Glutamatergic neuron (in vitro differentiated cells): ENCODE measurements at regions not wholly inside any gene's neighbourhood (a gene's known extent, or its start where the extent isn't known, plus 50 kb on each side); places are given as distances from the start of the nearest gene placed in this dataset.

Source experiments
- DNase-seq: peaks from one replicate; pipeline ENCODE4 v3.0.0; 2022
- H3K27ac Mint-ChIP-seq: one replicate; pipeline ENCODE4 v1.8.0; 2020; ENCODE audit warnings: mild to moderate bottlenecking, mixed read lengths, inconsistent platforms; ENCODE audit not compliant: unreplicated experiment
- H3K27me3 Mint-ChIP-seq: one replicate; pipeline ENCODE4 v1.8.0; 2020; ENCODE audit warnings: mild to moderate bottlenecking, moderate library complexity, mixed read lengths, inconsistent platforms; ENCODE audit not compliant: unreplicated experiment
- H3K36me3 Mint-ChIP-seq: one replicate; pipeline ENCODE4 v1.8.0; 2020; ENCODE audit warnings: mild to moderate bottlenecking, mixed read lengths, inconsistent platforms; ENCODE audit not compliant: unreplicated experiment
- H3K4me1 Mint-ChIP-seq: one replicate; pipeline ENCODE4 v1.8.0; 2020; ENCODE audit warnings: mild to moderate bottlenecking, low read depth, mixed read lengths, inconsistent platforms; ENCODE audit not compliant: unreplicated experiment
- H3K4me3 Mint-ChIP-seq: one replicate; pipeline ENCODE4 v1.8.0; 2020; ENCODE audit warnings: mild to moderate bottlenecking, mixed read lengths, inconsistent platforms; ENCODE audit not compliant: unreplicated experiment
- H3K9me3 Mint-ChIP-seq: one replicate; pipeline ENCODE4 v1.8.0; 2020; ENCODE audit warnings: mild to moderate bottlenecking, moderate library complexity, mixed read lengths, inconsistent platforms; ENCODE audit not compliant: unreplicated experiment
- CTCF ChIP-seq: fragments of 200-600 bp; sonication (generic); IDR thresholded peaks from one replicate; pipeline ENCODE4 v1.5.0; 2021; ENCODE audit not compliant: partially characterized antibody, unreplicated experiment

GRCh38 chr2:196589419-196589818 lies 50.1 kb upstream of the CCDC150 start:
- Mint-ChIP-seq H3K36me3 (no peaks in the 10 kb centered on the region), H3K4me1 (peaks cover 22% of the 10 kb centered on the region), H3K4me3 (peak overlapping the region; percentile 96), H3K27me3 (peaks cover 20% of the 10 kb centered on the region), H3K9me3 (peaks cover 19% of the 10 kb centered on the region), H3K27ac (peak overlapping the region; percentile 2)
- no peak for TF ChIP-seq CTCF
- DNase-seq: no peak
